WTC11 (cell line): ENCODE measurements at regions not wholly inside any gene's neighbourhood (a gene's known extent, or its start where the extent isn't known, plus 50 kb on each side); places are given as distances from the start of the nearest gene placed in this dataset.

Experiments used
- ATF1 ChIP-seq: sonication (generic); formaldehyde crosslinking; IDR thresholded peaks from 2 replicates; pipeline ENCODE4 v1.8.1; 2023; ENCODE audit warnings: mild to moderate bottlenecking, moderate library complexity, missing genetic modification reagents
- CDX4 ChIP-seq: fragments of 250-450 bp; sonication (Bioruptor Pico); IDR thresholded peaks from 2 replicates; pipeline ENCODE4 v1.9.0; 2021; ENCODE audit warnings: moderate library complexity, mild to moderate bottlenecking, inconsistent platforms, borderline replicate concordance
- CTCF ChIP-seq: fragments of 200-600 bp; IDR thresholded peaks from 2 replicates; pipeline ENCODE4 v1.8.0; 2022; ENCODE audit warnings: antibody characterized with exemption
- MYBL2 ChIP-seq: sonication (generic); formaldehyde crosslinking; IDR thresholded peaks from 2 replicates; pipeline ENCODE4 v1.8.1; 2023; ENCODE audit warnings: mild to moderate bottlenecking, moderate library complexity, missing genetic modification reagents
- NR2C2 ChIP-seq: sonication (generic); formaldehyde crosslinking; IDR thresholded peaks from 2 replicates; pipeline ENCODE4 v1.8.0; 2022; ENCODE audit warnings: mild to moderate bottlenecking, missing genetic modification reagents
- NR3C1 ChIP-seq: sonication (generic); formaldehyde crosslinking; conservative IDR thresholded peaks from 2 replicates; pipeline ENCODE4 v1.8.1; 2023; ENCODE audit warnings: low read depth, mild to moderate bottlenecking, missing genetic modification reagents
- SMAD3 ChIP-seq: sonication (generic); formaldehyde crosslinking; IDR thresholded peaks from 2 replicates; pipeline ENCODE4 v1.8.0; 2022; ENCODE audit warnings: missing genetic modification reagents, mild to moderate bottlenecking, borderline replicate concordance
- TEAD1 ChIP-seq: sonication (generic); formaldehyde crosslinking; IDR thresholded peaks from 2 replicates; pipeline ENCODE4 v1.8.0; 2022; ENCODE audit warnings: mild to moderate bottlenecking, missing genetic modification reagents
- USF2 ChIP-seq: sonication (generic); formaldehyde crosslinking; IDR thresholded peaks from 2 replicates; pipeline ENCODE4 v1.8.1; 2023; ENCODE audit warnings: mild to moderate bottlenecking, missing genetic modification reagents, moderate library complexity
- ZNF232 ChIP-seq: sonication (generic); formaldehyde crosslinking; IDR thresholded peaks from 2 replicates; pipeline ENCODE4 v1.8.0; 2022; ENCODE audit warnings: mild to moderate bottlenecking, missing genetic modification reagents
- TF ChIP-seq, protein P1 (sequence below): sonication (generic); formaldehyde crosslinking; conservative IDR thresholded peaks from 2 replicates; pipeline ENCODE4 v1.8.1; 2022; ENCODE audit warnings: mild to moderate bottlenecking, missing genetic modification reagents

DNA sequence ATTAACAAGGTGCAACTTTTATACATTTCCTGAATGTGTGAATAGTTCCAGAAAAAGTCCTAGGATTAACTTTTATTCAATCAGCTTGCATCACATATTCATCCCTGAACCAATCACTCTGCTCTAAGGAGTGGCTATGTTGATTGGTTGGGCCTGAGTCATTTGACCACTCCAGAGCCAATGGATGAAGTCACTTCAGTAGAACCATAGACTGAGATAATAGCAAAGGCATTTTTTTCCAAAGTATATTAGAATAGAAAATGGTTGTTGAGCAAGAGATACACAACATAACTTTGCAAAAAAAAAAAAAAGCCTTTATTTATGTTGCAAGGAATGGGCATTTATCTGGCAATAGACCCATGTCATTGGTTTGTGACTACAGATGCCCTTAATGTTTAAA lies 55.5 kb upstream of the AGTR1 start:
- TF ChIP-seq NR3C1 (CRISPR knock-in tag) (no peak), SMAD3 (no peak), CDX4 (CRISPR knock-in tag) (no peak), CTCF (no peak), USF2 (CRISPR knock-in tag) (no peak), ZNF232 (CRISPR knock-in tag) (no peak), NR2C2 (CRISPR knock-in tag) (no peak), MYBL2 (CRISPR knock-in tag) (no peak), TEAD1 (no peak), ATF1 (no peak)
- TF ChIP-seq, protein P1, sequence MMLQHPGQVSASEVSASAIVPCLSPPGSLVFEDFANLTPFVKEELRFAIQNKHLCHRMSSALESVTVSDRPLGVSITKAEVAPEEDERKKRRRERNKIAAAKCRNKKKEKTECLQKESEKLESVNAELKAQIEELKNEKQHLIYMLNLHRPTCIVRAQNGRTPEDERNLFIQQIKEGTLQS (CRISPR knock-in tag): no peak
